Psoas muscle (tissue), 7 donors: ENCODE measurements at regions not wholly inside any gene's neighbourhood (a gene's known extent, or its start where the extent isn't known, plus 50 kb on each side); places are given as distances from the start of the nearest gene placed in this dataset.

Experiments used
- ATAC-seq, 4 donors: fragments of 200-7000 bp; cut with Tn5 transposase; one replicate each; pipeline ENCODE4 v1.9.1; 2020; ENCODE audit warnings: moderate library complexity in 3 of 4, mild to moderate bottlenecking in 2 of 4
- DNase-seq, 2 donors: peaks; one replicate each; pipeline ENCODE4 v3.0.0-alpha.2; 2020
- H3K27ac ChIP-seq: fragments of 200-600 bp; one replicate; pipeline ENCODE4 v1.8.0; 2022
- H3K27me3 ChIP-seq, 3 donors: fragments of 200-600 bp in 1 of 3; one replicate each; pipeline versions ENCODE4 v1.6.1 to v1.8.0; 2013 to 2022; ENCODE audit warnings: low read length in 2 of 3, mild to moderate bottlenecking in 2 of 3, moderate library complexity in 1 of 3; ENCODE audit not compliant: insufficient read depth in 3 of 3
- H3K36me3 ChIP-seq, 2 donors: fragments of 200-600 bp in 1 of 2; one replicate each; pipeline versions ENCODE4 v1.6.1 to v1.8.0; 2013 to 2022; ENCODE audit warnings: low read depth in 1 of 2, mild to moderate bottlenecking in 1 of 2, moderate library complexity in 1 of 2; ENCODE audit not compliant: insufficient read depth in 1 of 2
- H3K4me1 ChIP-seq: fragments of 200-600 bp; one replicate; pipeline ENCODE4 v1.8.0; 2022
- H3K4me3 ChIP-seq: fragments of 200-600 bp; one replicate; pipeline ENCODE4 v1.8.0; 2022; ENCODE audit warnings: mild to moderate bottlenecking
- H3K9me3 ChIP-seq: fragments of 200-600 bp; one replicate; pipeline ENCODE4 v1.8.0; 2022
- WGBS, 3 donors: extraction: QIAGEN DNeasy Blood & Tissue Kit; methylation state at CpG; one replicate each; pipeline versions ENCODE4 v1.1.6 to v1.1.7; 2013; 5-methylcytosine and 5-hydroxymethylcytosine counted together
- intact Hi-C, 2 donors: fragments of 100-400 bp; cut with DNase I; formaldehyde crosslinking; loops; one replicate each; pipeline versions ENCODE4 v1.11.0 to v1.14.2; 2022
- TF ChIP-seq, protein P1 (sequence below): fragments of 200-600 bp; IDR thresholded peaks from one replicate; pipeline ENCODE4 v1.8.0; 2022; ENCODE audit warnings: antibody characterized with exemption
- donor health status: healthy with polysubstance abuse.
- donor health status: DM: no; HTN: no; CAD: no; lungs with moderate emphysema.
- donor health status: Bipolar disorder and iron deficiency.
- donor health status: healthy.
- donor health status: DM: yes; HTN: yes; CAD: no.
- donor health status: DM: no; HTN: no; CAD: no.
- donor health status: DM: yes; HTN: yes; CAD: no.

DNA sequence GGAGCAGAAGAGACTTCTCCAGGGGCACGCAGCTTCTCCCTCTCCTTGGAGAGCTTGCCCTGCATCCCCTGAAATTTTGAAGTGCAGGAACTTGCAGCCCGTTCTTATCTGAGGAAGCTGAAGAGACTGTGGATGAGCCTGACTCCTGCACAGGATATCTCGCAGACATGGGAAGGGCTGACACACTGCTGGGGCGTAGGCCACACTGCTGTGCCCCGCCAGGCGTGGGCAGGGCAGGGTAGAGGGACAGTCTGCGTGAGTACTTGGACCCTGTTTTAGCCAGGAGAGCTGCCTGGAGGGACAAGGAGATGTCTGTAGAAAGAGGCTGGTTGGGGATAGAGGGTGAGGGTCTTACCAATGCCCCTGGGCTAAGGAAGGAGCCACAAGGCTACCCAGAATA lies 353.7 kb upstream of the NBEA start:
- no peak for ATAC-seq
- no peaks in the 10 kb centered on the region for H3K36me3 ChIP-seq
- no peaks in the 10 kb centered on the region for H3K4me1 ChIP-seq
- DNase-seq: no peak
- WGBS, 3 donors: 90 to 94% (median 94%) methylated on average over 7 of the region's 7 CpGs
- H3K27ac ChIP-seq: no peak overlapping the region
- TF ChIP-seq, protein P1, sequence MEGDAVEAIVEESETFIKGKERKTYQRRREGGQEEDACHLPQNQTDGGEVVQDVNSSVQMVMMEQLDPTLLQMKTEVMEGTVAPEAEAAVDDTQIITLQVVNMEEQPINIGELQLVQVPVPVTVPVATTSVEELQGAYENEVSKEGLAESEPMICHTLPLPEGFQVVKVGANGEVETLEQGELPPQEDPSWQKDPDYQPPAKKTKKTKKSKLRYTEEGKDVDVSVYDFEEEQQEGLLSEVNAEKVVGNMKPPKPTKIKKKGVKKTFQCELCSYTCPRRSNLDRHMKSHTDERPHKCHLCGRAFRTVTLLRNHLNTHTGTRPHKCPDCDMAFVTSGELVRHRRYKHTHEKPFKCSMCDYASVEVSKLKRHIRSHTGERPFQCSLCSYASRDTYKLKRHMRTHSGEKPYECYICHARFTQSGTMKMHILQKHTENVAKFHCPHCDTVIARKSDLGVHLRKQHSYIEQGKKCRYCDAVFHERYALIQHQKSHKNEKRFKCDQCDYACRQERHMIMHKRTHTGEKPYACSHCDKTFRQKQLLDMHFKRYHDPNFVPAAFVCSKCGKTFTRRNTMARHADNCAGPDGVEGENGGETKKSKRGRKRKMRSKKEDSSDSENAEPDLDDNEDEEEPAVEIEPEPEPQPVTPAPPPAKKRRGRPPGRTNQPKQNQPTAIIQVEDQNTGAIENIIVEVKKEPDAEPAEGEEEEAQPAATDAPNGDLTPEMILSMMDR: no peak
- no peaks in the 10 kb centered on the region for H3K27me3 ChIP-seq
- intact Hi-C loops: no loop called here
- no peaks in the 10 kb centered on the region for H3K9me3 ChIP-seq
- H3K4me3 ChIP-seq: no peak overlapping the region

GRCh38 chr13:34589581-34589980 lies 352.5 kb upstream of the NBEA start:
- TF ChIP-seq, protein P1: no peak
- intact Hi-C loops: no loop called here
- Histone ChIP-seq H3K9me3 (no peaks in the 10 kb centered on the region), H3K27me3 (no peaks in the 10 kb centered on the region), H3K27ac (no peak overlapping the region), H3K36me3 (no peaks in the 10 kb centered on the region), H3K4me1 (no peaks in the 10 kb centered on the region), H3K4me3 (no peak overlapping the region)
- ATAC-seq (no peak), DNase-seq (no peak)
- 88 to 98% (median 95%) methylated on average over 3 of the region's 3 CpGs for WGBS, 3 donors

DNA sequence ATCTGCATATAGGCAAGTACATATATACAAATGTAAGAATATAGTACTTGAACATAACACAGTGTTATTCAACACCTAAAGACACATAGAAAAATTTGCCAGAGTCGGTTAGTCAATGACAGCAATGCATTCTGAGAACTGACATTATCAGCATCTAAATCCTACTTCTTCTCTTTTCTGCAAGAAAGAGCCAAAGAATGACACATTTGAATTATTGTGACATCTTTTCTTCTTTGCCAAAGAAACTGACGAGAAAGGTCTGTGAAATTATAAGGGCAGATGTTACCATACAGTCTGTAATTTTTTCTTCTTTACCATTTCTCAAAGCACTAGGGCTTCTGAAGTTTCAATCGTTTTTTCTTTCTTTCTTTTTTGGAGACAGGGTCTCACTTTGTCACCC lies 350.9 kb upstream of the NBEA start:
- TF ChIP-seq, protein P1: no peak
- Histone ChIP-seq H3K27ac (no peak overlapping the region), H3K4me1 (no peaks in the 10 kb centered on the region), H3K27me3 (no peaks in the 10 kb centered on the region), H3K4me3 (no peak overlapping the region), H3K36me3 (no peaks in the 10 kb centered on the region), H3K9me3 (no peaks in the 10 kb centered on the region)
- DNase-seq (no peak), ATAC-seq (no peak)
- intact Hi-C loops: no loop called here
- WGBS, 3 donors: 49 to 62% (median 50%) methylated on average over 3 of the region's 3 CpGs

GRCh38 chr13:34591900-34592529 lies 350.1 kb upstream of the NBEA start:
- DNase-seq (peak; percentile 43 to 70), ATAC-seq (peak in 3 of 4 donors; percentile 21 to 61 (median 49))
- TF ChIP-seq, protein P1: no peak
- Histone ChIP-seq H3K27ac (no peak overlapping the region), H3K36me3 (no peaks in the 10 kb centered on the region), H3K9me3 (no peaks in the 10 kb centered on the region), H3K4me1 (no peaks in the 10 kb centered on the region), H3K27me3 (no peaks in the 10 kb centered on the region), H3K4me3 (no peak overlapping the region)
- 9 to 20% (median 10%) methylated on average over 2 of the region's 2 CpGs for WGBS, 3 donors
- intact Hi-C loops: no loop called here

- ATAC-seq: no peak
Observed at GRCh38 chr13:34593658-34594057, 348.4 kb upstream of the NBEA start.

More at GRCh38 chr13:34593658-34594057, 348.4 kb upstream of the NBEA start:
- H3K4me1 ChIP-seq: no peaks in the 10 kb centered on the region
- WGBS, 3 donors: 88 to 91% (median 91%) methylated on average over 1 of the region's 1 CpG
- no peaks in the 10 kb centered on the region for H3K36me3 ChIP-seq
- H3K4me3 ChIP-seq: no peak overlapping the region
- H3K27me3 ChIP-seq: no peaks in the 10 kb centered on the region
- TF ChIP-seq, protein P1: no peak
- intact Hi-C loops: no loop called here
- no peaks in the 10 kb centered on the region for H3K9me3 ChIP-seq
- no peak for DNase-seq
- no peak overlapping the region for H3K27ac ChIP-seq
